HUDEP-2 (cell line): ENCODE measurements at regions not wholly inside any gene's neighbourhood (a gene's known extent, or its start where the extent isn't known, plus 50 kb on each side); places are given as distances from the start of the nearest gene placed in this dataset.

Experiments
- DNase-seq, 76 experiments: peaks; one replicate each; lab custom pipeline; 2025; ENCODE audit not compliant: unreplicated experiment in 76 of 76; lab: John Stamatoyannopoulos, UW

- DNase-seq, result no peak
These were observed 152.4 kb upstream of the ADO start for GRCh38 chr10:62652114-62652513.

- no peak for DNase-seq
These were observed 152.0 kb upstream of the ADO start for GRCh38 chr10:62652564-62652963.

GRCh38 chr10:62653254-62653653 is 151.3 kb upstream of the ADO start:
- no peak for DNase-seq

- DNase-seq, result no peak
These were observed 149.6 kb upstream of the ADO start for GRCh38 chr10:62654966-62655336.

GRCh38 chr10:62655337-62655994 is 149.1 kb upstream of the ADO start:
- DNase-seq, result no peak

GRCh38 chr10:62657244-62657835 is 147.2 kb upstream of the ADO start:
- no peak for DNase-seq

GRCh38 chr10:62658516-62658915 is 146.0 kb upstream of the ADO start:
- DNase-seq, result no peak

GRCh38 chr10:62661143-62661542 is 143.4 kb upstream of the ADO start:
- no peak for DNase-seq

GRCh38 chr10:62662486-62662885 is 142.0 kb upstream of the ADO start:
- no peak for DNase-seq

GRCh38 chr10:62665771-62666170 is 138.7 kb upstream of the ADO start:
- DNase-seq, result no peak

- no peak for DNase-seq
These were observed 138.2 kb upstream of the ADO start for GRCh38 chr10:62666275-62666674.

- no peak for DNase-seq
These were observed 135.2 kb upstream of the ADO start for GRCh38 chr10:62669341-62669740.

GRCh38 chr10:62671104-62671503 is 133.4 kb upstream of the ADO start:
- no peak for DNase-seq

- no peak for DNase-seq
These were observed 123.1 kb upstream of the ADO start for GRCh38 chr10:62681211-62681940.

- no peak for DNase-seq
These were observed 119.6 kb upstream of the ADO start for GRCh38 chr10:62684911-62685310.

GRCh38 chr10:62687230-62687748 is 117.2 kb upstream of the ADO start:
- DNase-seq, result no peak

- no peak for DNase-seq
These were observed 115.4 kb upstream of the ADO start for GRCh38 chr10:62688971-62689700.

- DNase-seq, result no peak
These were observed 114.8 kb upstream of the ADO start for GRCh38 chr10:62689712-62690111.

- DNase-seq, result no peak
These were observed 113.8 kb upstream of the ADO start for GRCh38 chr10:62690703-62691102.

- no peak for DNase-seq
These were observed 113.2 kb upstream of the ADO start for GRCh38 chr10:62691336-62691735.

- no peak for DNase-seq
These were observed 112.4 kb upstream of the ADO start for GRCh38 chr10:62692085-62692484.
